Skeletal muscle satellite cell (primary cell): ENCODE measurements at regions not wholly inside any gene's neighbourhood (a gene's known extent, or its start where the extent isn't known, plus 50 kb on each side); places are given as distances from the start of the nearest gene placed in this dataset.

Source experiments
- H3K27me3 ChIP-seq: 2 replicates; pipeline ENCODE4 v1.7.0; 2013; ENCODE audit warnings: low read length; ENCODE audit not compliant: control insufficient read depth, insufficient read depth
- H3K36me3 ChIP-seq: 2 replicates; pipeline ENCODE4 v1.7.0; 2013; ENCODE audit warnings: mild to moderate bottlenecking, control low read depth, low read length; ENCODE audit not compliant: insufficient read depth
- H3K4me1 ChIP-seq: 2 replicates; pipeline ENCODE4 v1.7.0; 2013; ENCODE audit warnings: low read length; ENCODE audit not compliant: control insufficient read depth, insufficient read depth
- H3K4me2 ChIP-seq: 2 replicates; pipeline ENCODE4 v1.7.0; 2013; ENCODE audit warnings: mild to moderate bottlenecking, low read length
- H3K4me3 ChIP-seq: 2 replicates; pipeline ENCODE4 v1.7.0; 2013; ENCODE audit warnings: low read length
- H3K9ac ChIP-seq: 2 replicates; pipeline ENCODE4 v1.7.0; 2013; ENCODE audit warnings: mild to moderate bottlenecking, low read depth, low read length, moderate library complexity
- H3K9me3 ChIP-seq: replicated peaks from 2 replicates; pipeline ENCODE4 v1.7.0; 2013; ENCODE audit warnings: mild to moderate bottlenecking, control low read depth, low read length

DNA sequence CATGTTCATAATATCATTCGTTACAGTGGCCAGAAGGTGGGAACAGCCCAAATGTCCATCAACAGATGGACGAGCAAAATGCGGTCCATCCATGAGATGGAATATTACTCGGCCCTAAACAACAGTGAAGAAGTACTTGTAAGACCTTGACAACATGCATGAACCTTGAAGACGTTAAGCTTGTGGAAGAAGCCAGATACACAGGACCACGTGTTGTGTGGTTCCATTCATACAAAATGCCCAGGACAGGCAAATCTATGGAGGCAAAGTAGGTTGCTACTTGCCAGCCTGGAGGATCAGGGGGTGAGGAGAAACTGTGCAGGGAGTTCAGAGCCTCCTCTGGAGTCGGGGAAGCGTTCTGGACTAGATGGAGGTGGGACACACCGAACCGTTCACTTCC is 207.1 kb downstream of the ERMARD start:
- Histone ChIP-seq H3K27me3 (no peaks in the 10 kb centered on the region), H3K9ac (no peak overlapping the region), H3K4me3 (no peak overlapping the region), H3K4me2 (no peak overlapping the region), H3K9me3 (peaks cover 4% of the 10 kb centered on the region), H3K4me1 (no peaks in the 10 kb centered on the region), H3K36me3 (no peaks in the 10 kb centered on the region)

DNA sequence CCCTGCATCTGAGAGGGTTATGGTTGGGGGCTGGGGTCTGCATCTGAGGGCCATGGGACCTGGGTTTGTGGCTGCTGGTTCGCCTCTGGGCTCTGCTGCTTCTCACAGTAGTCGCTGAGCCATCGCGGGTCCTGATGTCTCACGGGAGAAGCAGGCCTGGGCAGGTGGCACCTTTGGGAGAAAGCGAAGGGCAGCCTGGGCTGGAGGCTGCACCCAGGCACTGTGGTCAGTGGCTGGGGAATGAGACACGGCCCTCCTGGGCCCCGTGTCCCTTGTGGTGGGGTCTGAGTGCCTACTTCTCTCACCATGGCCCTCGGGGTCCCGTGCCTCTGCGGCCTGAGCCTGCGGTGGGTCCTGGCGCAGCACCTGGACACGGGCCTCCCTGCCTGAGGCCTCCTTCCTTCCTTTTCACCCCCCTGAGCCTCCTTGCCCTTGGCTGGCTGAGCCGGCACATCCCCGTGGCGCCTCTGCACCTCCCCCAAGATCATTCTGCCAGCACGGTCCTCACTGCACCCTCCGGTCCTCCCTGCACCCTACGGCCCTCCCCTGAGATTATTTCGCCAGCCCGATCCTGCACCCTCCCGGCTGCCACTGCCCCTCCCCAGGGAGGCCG is 206.0 kb downstream of the ERMARD start:
- no peaks in the 10 kb centered on the region for H3K36me3 ChIP-seq
- no peak overlapping the region for H3K9ac ChIP-seq
- no peaks in the 10 kb centered on the region for H3K27me3 ChIP-seq
- no peak overlapping the region for H3K4me3 ChIP-seq
- no peaks in the 10 kb centered on the region for H3K4me1 ChIP-seq
- no peak overlapping the region for H3K4me2 ChIP-seq
- H3K9me3 ChIP-seq, result peaks cover 4% of the 10 kb centered on the region

DNA sequence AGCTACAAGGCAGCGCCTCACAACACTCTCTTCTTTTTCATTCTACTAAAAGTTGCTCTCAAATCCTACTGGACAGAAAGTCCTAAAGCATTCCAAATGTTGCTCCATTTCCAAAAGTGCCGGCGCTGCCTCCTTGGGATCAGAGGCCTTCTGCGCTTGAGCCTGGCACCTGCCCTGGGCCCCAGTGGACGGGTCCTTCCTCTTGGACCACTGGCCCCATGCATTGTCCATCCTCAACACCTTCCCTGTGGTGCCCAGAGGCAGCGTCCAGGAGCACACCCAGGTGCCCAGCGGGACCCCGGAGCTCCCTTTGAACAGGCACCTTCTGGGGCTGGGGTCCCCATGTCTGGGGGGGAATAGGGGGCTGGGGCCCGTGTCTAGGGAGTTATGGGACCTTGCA is 205.2 kb downstream of the ERMARD start:
- H3K27me3 ChIP-seq, result no peaks in the 10 kb centered on the region
- H3K4me3 ChIP-seq, result no peak overlapping the region
- no peaks in the 10 kb centered on the region for H3K36me3 ChIP-seq
- H3K9ac ChIP-seq, result no peak overlapping the region
- no peaks in the 10 kb centered on the region for H3K4me1 ChIP-seq
- H3K9me3 ChIP-seq, result peaks cover 4% of the 10 kb centered on the region
- H3K4me2 ChIP-seq, result no peak overlapping the region

DNA sequence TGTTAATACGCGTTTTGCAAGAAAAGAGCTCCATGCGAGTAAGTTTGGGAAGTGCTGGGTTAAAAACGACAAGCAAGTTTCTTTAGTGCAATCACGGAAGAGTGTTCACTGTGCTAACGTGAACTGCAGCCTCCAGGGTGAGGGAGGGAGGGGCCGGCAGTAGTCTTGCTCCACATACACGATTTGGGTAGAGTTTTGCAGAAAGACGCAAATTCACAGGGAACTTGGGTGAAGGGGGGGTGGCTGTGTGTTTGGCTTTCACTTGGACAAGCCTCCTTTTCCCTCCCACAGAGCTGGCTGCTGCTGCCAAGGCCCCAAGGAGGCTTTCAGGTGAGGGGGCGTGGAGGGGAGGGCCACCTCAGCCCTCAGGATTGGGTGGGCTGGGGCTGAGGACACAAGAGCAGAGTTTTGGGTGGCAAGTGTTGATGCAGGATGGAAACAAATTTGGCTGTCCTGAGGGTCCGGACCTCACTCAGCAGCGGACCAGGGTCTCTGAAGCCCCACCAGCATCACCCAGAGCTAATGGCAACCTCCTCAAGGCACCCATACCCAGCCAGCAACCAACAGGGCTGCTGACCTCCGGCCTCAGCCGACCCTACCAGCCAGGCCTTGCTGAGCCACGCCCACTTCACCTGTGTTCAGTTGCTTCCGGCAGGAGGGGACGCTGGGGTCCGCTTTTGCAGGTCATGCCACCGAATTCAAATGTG is 204.5 kb downstream of the ERMARD start:
- Histone ChIP-seq H3K9me3 (peaks cover 4% of the 10 kb centered on the region), H3K4me3 (no peak overlapping the region), H3K4me1 (no peaks in the 10 kb centered on the region), H3K27me3 (no peaks in the 10 kb centered on the region), H3K36me3 (no peaks in the 10 kb centered on the region), H3K9ac (no peak overlapping the region), H3K4me2 (no peak overlapping the region)

DNA sequence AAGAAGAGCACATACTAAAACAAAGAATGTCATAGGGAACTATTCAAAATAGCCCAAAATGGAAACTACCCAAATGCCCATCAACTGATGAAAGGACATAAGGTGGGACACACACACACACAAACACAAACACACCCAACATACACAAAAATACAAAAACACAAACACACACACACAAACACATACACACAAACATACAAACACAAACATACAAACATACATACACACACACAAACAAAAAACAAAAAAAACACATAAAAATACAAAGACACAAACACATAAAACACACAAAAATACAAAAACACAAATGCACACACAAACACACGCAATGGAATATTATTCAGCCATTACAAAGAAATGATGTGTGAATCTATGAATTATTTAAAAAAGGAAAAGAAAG is 203.6 kb downstream of the ERMARD start:
- H3K4me1 ChIP-seq, result no peaks in the 10 kb centered on the region
- no peak overlapping the region for H3K4me3 ChIP-seq
- peaks cover 2% of the 10 kb centered on the region for H3K9me3 ChIP-seq
- no peak overlapping the region for H3K4me2 ChIP-seq
- no peaks in the 10 kb centered on the region for H3K36me3 ChIP-seq
- no peaks in the 10 kb centered on the region for H3K27me3 ChIP-seq
- H3K9ac ChIP-seq, result no peak overlapping the region

DNA sequence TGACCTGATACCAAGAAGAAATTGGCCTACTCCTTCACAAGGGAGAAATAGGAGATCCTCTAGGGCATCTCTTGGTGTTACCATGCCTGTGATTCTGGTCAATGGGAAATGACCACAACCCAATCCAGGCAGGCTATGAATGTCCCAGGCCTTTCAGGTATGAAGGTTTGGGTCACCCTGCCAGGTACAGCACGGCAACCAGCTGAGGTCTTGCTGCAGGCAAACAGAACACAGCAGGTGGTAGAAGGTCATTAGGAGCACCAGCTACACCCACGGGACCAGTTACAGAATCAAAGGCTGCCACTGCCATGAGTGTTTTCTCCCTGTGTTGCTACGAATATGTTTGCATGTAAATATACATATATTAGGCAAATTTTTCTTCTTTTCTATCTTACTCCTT is 202.3 kb downstream of the ERMARD start:
- no peak overlapping the region for H3K9ac ChIP-seq
- no peak overlapping the region for H3K4me2 ChIP-seq
- no peak overlapping the region for H3K4me3 ChIP-seq
- no peaks in the 10 kb centered on the region for H3K9me3 ChIP-seq
- H3K27me3 ChIP-seq, result no peaks in the 10 kb centered on the region
- no peaks in the 10 kb centered on the region for H3K4me1 ChIP-seq
- H3K36me3 ChIP-seq, result no peaks in the 10 kb centered on the region

DNA sequence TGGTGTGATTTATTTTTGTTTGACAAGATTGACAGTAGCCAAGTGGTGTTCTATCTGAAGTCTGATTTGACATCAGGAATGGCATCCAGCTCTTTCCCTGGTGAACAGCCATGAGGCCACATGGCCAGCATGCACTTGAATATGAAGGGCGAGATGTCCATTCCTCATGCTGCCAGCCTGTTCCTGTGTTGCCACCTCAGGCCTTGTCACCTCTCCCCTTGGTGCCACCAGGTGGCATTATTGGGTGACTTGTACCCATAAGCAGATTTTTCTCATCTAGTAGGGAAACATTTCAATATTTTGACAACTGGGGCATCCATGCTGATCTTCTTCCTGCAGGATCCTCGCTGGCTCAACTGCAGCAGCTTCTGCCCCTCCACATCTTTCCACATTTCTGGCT is 199.1 kb downstream of the ERMARD start:
- Histone ChIP-seq H3K9ac (no peak overlapping the region), H3K4me3 (no peak overlapping the region), H3K27me3 (no peaks in the 10 kb centered on the region), H3K4me1 (no peaks in the 10 kb centered on the region), H3K36me3 (no peaks in the 10 kb centered on the region), H3K4me2 (no peak overlapping the region), H3K9me3 (no peaks in the 10 kb centered on the region)

DNA sequence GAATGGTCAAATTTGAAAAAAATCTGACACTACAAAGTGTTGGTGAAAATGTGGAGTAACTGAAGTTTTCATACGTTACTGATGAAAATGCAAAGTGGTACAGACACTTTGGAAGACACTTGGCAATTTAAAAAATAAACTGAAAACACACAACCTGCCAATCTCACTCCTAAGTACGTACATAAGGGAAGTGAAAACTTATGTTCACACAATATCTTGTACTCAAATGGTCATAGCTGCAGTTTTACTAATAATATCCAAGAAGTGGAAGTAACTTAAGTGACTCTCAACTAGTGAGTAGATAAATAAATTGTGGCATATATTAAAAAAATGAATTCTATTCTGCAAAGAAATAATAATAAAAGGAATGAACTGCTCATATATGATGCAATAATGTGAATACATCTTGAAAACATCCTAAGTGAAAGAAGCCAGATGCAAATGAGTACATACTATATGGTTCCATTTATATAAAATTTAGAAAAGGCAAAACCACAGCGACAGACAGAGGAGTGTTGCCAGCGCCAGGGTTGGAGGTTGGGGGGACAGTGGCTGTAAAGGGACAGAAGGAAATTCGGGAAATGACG is 198.2 kb downstream of the ERMARD start:
- Histone ChIP-seq H3K27me3 (no peaks in the 10 kb centered on the region), H3K4me2 (no peak overlapping the region), H3K4me3 (no peak overlapping the region), H3K36me3 (no peaks in the 10 kb centered on the region), H3K4me1 (no peaks in the 10 kb centered on the region), H3K9me3 (no peaks in the 10 kb centered on the region), H3K9ac (no peak overlapping the region)

DNA sequence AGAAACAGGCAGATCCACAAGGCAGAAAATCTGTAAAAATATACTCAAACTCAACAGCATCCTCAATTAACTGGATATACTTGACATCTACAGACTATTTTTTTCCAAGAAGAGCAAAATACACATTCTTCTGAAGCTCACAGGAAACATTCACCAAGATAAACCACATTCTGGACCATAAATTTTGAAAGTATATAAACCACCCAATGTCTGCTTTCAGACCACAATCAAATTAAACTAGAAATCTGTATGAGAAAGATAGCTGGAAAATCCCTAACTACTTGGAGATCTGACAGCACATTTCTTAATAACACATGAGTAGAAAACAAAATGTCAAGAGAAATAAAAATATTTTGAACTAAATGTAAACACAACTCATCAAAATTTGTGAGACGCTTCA is 195.5 kb downstream of the ERMARD start:
- H3K36me3 ChIP-seq, result no peaks in the 10 kb centered on the region
- no peak overlapping the region for H3K9ac ChIP-seq
- H3K4me1 ChIP-seq, result no peaks in the 10 kb centered on the region
- no peak overlapping the region for H3K4me3 ChIP-seq
- no peak overlapping the region for H3K4me2 ChIP-seq
- no peaks in the 10 kb centered on the region for H3K9me3 ChIP-seq
- no peaks in the 10 kb centered on the region for H3K27me3 ChIP-seq

DNA sequence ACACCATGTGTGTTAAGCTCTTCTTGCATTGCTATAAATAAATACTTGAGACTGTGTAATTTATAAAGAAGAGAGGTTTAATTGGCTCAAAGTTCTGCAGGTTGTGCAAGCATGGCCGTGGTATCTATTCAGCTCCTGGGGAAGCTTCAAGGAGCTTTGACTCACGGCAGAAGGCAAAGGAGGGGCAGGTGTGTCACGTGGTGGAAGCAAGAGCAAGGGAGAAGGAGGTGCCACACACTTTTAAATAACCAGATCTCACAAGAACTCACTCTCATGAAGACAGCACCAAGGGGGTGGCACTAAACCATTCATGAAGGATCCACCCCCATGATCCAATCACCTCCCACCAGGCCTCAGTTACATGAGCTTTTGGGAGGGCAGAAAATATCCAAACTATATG is 193.7 kb downstream of the ERMARD start:
- Histone ChIP-seq H3K27me3 (no peaks in the 10 kb centered on the region), H3K9me3 (no peaks in the 10 kb centered on the region), H3K9ac (no peak overlapping the region), H3K4me3 (no peak overlapping the region), H3K4me2 (no peak overlapping the region), H3K36me3 (no peaks in the 10 kb centered on the region), H3K4me1 (no peaks in the 10 kb centered on the region)

DNA sequence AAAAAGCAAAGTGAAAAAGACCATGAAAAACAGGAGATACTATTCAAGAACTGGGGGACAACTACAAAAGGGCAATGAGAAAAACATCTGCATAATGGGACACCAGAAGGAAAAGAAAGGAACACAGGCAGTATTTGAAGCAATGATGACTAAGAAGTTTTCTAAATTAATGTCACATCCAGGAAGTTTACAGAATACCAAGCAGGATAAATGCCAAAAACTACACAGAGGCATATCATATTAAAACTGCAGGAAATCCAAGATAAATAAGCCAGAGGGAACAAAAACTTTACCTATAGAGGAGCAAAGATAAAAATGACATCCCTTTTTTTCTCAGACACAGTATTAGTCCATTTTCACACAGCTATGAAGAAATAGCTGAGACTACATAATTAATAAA is 193.0 kb downstream of the ERMARD start:
- no peaks in the 10 kb centered on the region for H3K4me1 ChIP-seq
- no peaks in the 10 kb centered on the region for H3K36me3 ChIP-seq
- H3K4me3 ChIP-seq, result no peak overlapping the region
- H3K27me3 ChIP-seq, result no peaks in the 10 kb centered on the region
- no peak overlapping the region for H3K9ac ChIP-seq
- H3K9me3 ChIP-seq, result peaks cover 5% of the 10 kb centered on the region
- no peak overlapping the region for H3K4me2 ChIP-seq

DNA sequence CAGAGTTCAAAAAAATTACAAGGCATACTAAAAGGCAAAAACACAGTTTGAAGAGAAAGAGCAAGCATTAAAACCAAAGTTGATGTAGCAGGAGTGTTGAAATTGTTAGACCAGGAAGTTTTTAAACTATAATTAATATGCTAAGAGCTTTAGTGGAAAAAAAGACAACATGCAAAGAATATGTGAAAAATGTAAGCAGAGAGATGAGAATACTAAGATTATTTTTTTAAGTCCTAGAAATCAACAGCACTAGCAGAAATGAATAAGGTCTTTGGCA is 192.6 kb downstream of the ERMARD start:
- H3K27me3 ChIP-seq, result no peaks in the 10 kb centered on the region
- no peak overlapping the region for H3K4me2 ChIP-seq
- no peaks in the 10 kb centered on the region for H3K4me1 ChIP-seq
- H3K4me3 ChIP-seq, result no peak overlapping the region
- no peak overlapping the region for H3K9ac ChIP-seq
- no peaks in the 10 kb centered on the region for H3K36me3 ChIP-seq
- H3K9me3 ChIP-seq, result peaks cover 6% of the 10 kb centered on the region
